D341Med (cell line): ENCODE measurements at regions not wholly inside any gene's neighbourhood (a gene's known extent, or its start where the extent isn't known, plus 50 kb on each side); places are given as distances from the start of the nearest gene placed in this dataset.
"Not testable (repeated sequence)": the region's sequence is repeated elsewhere in the genome, so short reads cannot be mapped to it uniquely, and the experiment has no call there.

Experiments used
- DNase-seq: peaks from one replicate; pipeline ENCODE4 v3.0.0; 2012; ENCODE audit warnings: low spot score

DNA sequence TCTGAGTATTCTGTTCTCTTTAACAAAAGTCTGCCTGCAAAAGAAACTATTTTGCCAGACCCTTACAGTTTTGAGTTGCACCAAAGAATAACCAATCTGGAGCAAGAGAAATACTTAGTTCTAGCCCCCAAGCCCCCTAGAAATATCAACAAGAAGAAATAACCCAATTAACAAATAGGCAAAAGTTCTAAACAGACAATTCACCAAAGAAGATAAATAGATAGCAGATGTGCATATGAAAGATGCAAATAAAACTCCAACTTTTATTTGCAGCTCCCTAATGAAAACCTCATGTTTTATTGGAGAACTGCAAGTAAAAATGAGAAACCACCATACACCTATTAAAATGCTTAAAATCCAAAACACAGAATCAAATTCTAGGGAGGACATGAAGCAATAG, 1308.0 kb downstream of the CDH11 start:
- DNase-seq, result no peak

- no peak for DNase-seq
Observed at GRCh38 chr16:63808730-63809129, 1313.1 kb downstream of the CDH11 start.

DNA sequence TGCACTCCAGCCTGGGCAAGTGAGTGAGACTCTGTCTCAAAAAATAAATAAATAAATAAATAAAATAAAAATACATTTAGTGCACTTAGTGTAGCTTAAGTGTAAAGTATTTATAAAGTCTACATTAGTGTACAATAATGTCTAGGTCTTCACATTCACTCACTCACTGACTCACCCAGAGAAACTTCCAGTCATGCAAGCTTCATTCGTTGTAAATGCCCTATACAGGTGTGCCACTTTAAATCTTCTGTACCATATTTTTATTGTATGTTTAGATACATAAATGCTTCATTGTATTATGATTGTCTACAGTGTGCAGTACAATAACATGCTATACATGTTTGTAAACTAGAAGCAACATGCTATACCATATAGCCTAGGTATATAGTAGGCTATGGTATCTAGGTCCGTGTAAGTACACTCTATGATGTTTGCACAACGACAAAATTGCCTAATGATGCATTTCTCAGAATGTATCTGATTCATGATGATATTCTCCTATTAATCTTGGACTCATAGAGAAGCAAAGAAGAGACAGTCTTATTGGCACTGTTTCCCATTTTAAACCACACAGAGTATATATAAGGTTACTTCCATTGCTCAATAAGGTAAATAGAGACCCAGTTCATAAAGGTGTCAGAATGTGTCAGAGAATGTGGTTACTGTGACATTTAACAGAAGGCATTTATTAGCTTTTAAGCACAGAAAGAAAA, 1314.9 kb downstream of the CDH11 start:
- no peak for DNase-seq

GRCh38 chr16:63804126-63804525, 1317.7 kb downstream of the CDH11 start:
- no peak for DNase-seq

- no peak for DNase-seq
Observed at GRCh38 chr16:63789603-63790002, 1332.3 kb downstream of the CDH11 start.

DNA sequence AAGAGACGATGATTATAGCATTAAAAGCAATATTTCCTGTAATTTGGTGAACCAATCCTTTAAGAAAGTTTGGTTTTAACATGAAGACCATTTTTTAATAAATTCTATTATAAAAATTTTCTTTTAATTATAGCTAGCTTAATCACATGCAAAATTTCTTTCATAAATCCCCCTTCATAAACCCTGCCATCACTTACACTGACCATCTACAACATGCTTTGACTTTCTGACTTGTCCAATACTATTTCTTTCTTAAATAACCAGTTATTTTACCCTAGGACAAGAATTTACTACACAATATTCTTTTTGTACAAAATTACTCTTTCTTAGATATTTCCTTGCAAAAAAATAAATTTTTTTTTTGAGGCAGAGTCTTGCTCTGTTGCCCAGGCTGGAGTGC, 1334.8 kb downstream of the CDH11 start:
- DNase-seq, result no peak

DNA sequence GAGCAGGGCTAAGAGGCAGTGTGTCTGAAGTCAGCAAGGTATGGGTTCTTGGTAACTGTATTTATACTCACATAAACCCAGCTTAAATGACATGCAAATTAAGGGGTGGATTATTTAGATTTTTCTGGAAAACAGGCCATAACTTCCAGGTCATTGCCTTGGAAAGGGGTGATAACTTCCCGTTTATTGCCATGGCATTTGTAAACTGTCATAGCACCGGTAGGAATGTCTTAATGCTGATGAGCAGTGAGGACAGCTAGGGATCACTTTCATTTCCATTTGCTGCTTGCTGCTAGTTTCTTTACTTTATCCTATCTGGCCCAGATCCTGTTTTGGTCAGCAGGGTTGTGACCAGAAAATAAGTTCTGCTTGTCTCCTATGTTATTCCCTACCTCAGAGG, 1336.7 kb downstream of the CDH11 start:
- no peak for DNase-seq

DNA sequence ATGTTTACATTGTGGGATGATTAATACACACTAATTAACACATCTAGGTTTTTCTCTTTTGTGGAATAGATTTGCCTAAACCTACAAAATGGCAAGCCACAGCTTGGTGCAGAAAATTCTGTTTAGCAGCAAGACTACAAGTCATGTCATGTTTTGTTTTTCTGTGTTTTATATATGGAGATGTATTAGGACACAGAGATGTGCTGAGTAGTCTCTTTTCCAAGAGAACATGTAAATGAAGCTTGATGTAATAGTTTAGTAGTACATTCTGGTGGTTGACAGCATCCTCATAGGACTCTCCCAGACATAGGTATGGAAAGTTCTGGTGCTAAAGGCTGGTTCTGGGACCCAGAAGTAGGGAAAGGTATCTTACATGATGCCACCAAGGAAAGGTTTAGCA, 1345.4 kb downstream of the CDH11 start:
- DNase-seq, result no peak

GRCh38 chr16:63776034-63776433, 1345.8 kb downstream of the CDH11 start:
- no peak for DNase-seq

- DNase-seq, result no peak
Observed at GRCh38 chr16:63774302-63774701, 1347.6 kb downstream of the CDH11 start.

DNA sequence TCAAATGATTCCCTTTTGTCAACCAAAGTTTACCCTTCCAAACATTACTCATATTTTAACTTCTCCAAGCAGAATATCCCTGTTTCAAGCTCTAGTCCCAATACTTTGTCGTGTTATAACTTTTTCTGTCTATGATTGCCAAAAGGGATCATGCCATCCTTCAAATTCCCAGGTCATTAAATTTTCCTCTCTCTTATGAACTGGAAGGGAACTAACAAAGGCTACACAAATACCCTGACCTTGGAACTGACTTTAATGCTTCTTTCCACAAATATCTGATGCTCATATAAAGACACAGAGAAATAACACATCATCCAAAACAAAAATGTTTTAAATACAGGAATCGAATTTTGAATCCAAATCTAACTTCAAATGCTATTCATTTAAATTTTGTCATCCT, 1352.7 kb downstream of the CDH11 start:
- no peak for DNase-seq

DNA sequence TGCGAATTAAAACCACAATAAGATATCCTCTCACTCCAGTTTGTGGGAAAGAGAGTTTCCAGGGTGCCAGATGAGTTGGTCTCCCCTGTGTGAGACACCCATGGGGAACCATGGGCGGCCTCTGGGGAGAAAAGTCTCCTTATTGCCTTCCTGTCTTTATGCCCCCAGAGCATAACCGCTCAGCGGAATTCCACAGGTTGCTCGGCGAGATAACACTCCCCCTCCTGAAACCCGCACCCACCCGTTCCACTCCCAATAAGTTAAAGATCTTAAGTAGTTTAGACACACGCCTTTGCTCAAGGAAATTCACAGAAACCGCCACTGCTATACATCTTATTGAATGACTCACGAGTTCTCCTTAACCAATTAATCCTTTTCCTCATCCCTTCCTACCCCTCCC, 1361.6 kb downstream of the CDH11 start:
- DNase-seq, result not testable (repeated sequence)

DNA sequence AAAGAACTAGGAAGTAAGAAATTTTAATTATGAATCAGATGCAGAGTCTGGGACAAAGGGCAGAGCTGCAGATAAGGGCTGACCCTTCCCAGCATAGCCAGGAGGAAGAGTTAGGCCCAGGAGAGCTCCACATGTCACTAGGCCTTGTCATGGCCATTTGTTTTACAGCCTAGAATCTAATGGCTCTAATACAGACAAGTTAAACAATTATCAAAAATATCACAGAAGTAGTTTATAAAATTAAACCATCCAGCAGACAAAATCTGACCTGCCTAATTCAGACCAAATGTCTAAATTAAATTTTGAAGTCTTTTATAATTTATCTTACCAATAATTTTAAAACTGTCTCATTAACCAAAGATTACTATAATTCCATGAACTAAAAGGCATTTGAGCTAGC, 1369.5 kb downstream of the CDH11 start:
- no peak for DNase-seq

GRCh38 chr16:63749276-63749675, 1372.6 kb downstream of the CDH11 start:
- no peak for DNase-seq

- no peak for DNase-seq
Observed at GRCh38 chr16:63745456-63745855, 1376.4 kb downstream of the CDH11 start.

DNA sequence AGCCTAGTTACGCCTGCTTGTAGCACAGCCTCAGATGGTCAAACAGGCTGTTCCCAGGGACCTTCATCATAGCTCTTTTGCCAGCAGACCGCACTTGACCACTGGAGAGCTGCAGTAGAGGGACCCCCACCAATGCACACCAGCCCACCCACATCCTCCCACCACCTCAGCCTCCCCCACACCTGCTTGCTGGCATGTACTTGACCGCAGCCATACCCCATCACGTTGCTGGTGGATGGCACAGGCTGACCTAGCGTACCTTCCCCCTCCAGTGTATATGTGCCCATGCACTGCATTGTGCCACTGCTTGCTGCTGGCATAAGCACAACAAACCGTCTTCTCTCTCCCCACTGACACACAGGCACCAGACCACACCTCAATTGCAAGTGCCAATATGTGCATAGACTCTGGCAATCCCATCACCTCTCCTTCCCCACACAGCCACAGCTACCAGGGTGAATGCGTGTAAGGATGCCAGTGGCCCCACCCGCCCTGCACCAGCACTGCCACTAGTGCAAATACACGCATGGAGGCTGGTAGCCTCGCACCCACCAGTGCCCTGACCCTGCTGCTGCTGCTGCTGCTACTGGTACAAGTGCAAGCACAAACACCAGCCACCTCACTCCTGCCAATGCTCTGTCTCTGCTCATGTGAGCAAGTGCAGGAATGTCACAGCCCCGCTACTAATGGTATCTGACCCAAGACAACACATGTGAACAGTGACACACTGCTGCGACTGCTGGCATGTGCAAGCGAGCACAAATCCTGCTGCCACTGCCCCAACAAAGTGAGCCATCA, 1377.6 kb downstream of the CDH11 start:
- DNase-seq, result no peak

DNA sequence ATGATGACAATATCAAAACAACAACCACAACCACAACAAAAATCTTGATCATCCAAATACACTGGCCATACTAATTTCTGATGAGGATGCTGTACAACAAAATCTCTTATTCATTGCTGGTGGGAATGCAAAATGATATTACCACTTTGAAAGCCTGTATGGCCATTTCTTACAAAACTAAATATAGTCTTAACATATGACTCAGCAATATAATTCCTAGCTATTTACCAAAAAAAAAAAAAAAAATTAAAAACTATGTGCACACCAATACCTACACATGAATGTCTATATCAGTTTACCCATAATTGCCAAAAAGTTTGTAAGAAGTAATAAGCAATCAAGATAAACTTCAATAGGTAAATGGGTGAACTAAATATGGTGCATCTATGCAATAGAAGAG, 1379.7 kb downstream of the CDH11 start:
- DNase-seq, result no peak

GRCh38 chr16:63737633-63738032, 1384.2 kb downstream of the CDH11 start:
- no peak for DNase-seq

- DNase-seq, result no peak
Observed at GRCh38 chr16:63735456-63735855, 1386.4 kb downstream of the CDH11 start.

GRCh38 chr16:63720848-63721247, 1401.0 kb downstream of the CDH11 start:
- no peak for DNase-seq

DNA sequence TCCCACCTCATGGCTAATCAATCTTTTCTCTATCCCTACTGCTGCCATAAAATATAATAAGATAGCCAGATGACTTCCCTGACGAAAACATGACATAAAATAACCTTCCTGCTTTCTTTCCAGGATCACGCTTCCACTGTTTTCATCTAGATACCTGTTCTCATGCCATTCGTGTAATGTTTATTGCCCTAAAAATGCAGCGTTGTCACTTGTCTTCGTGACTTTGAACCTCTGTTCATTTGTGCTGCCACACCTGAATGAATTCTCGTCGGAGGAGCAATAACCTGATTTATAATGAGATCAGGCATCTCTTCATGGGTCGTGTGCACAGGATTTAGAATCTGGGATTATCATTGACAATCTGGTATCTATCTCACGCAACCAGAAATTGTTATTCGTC, 1401.9 kb downstream of the CDH11 start:
- DNase-seq, result no peak

DNA sequence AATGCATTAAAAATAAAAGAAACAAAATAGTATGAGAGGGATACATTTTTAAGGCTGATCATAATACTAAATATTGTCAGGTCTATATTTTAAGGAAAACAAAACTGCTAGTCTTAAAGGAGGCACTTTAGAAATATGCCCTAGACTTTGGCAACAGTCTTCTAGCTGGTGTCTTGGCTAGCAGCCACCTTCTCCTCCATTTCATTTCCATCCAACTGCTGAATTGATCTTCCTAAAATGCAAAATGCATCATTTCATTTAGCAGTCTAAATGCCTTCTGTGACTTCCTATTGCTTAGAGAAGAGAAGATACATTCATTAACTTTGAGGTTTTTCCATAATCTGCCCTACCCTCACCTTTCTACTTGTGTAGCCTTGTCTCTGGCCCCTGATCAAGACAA, 1404.1 kb downstream of the CDH11 start:
- DNase-seq, result no peak

GRCh38 chr16:63714876-63715275, 1407.0 kb downstream of the CDH11 start:
- no peak for DNase-seq

DNA sequence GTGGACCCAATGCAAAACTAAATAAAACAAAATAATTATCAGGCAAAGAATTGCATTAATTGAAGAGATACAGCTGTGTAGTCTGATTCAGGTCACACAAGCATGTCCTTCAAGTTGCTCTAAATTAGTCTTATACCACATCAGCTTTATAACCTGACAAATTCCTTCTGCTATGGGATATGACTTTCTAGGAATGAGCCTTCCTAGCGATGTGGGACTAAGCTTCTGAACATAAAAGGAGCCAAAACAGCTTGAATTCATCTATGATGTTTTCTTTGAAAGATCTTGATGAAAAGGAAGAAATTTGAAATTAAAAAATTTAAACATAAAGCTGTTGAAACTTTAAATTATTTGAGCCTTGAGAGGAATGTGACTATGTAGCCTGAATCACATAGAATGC, 1409.1 kb downstream of the CDH11 start:
- DNase-seq, result no peak
